K562 (cell line): ENCODE measurements at regions not wholly inside any gene's neighbourhood (a gene's known extent, or its start where the extent isn't known, plus 50 kb on each side); places are given as distances from the start of the nearest gene placed in this dataset.

Experiments
- ATF4 ChIP-seq: fragments of 450-650 bp; formaldehyde crosslinking; IDR thresholded peaks from 2 replicates; pipeline ENCODE4 v1.4.0; 2022; ENCODE audit warnings: mild to moderate bottlenecking, moderate library complexity
- CBX8 ChIP-seq: fragments of 200-600 bp; sonication (generic); IDR thresholded peaks from 2 replicates; pipeline ENCODE4 v1.6.1; 2012; ENCODE audit warnings: borderline replicate concordance, mixed run types, low read depth, mild to moderate bottlenecking, moderate library complexity, mixed read lengths, low read length, control low read depth, inconsistent platforms; ENCODE audit not compliant: poor library complexity, severe bottlenecking; ENCODE audit errors: extremely low read depth
- CTCF ChIP-seq, 3 experiments: IDR thresholded peaks in 2 of 3; conservative IDR thresholded peaks in 1 of 3; 2 replicates each; pipeline ENCODE4 v1.5.1; 2011 to 2012; ENCODE audit warnings: low read length in 3 of 3, mild to moderate bottlenecking in 3 of 3, control low read depth in 2 of 3, improper control_type of control experiment in 1 of 3, inconsistent platforms in 1 of 3, low read depth in 1 of 3, mixed read lengths in 1 of 3, moderate library complexity in 1 of 3; ENCODE audit not compliant: insufficient read depth in 2 of 3
- MAX ChIP-seq: sonication (generic); formaldehyde crosslinking; IDR thresholded peaks from 2 replicates; pipeline ENCODE4 v1.9.0; 2022; ENCODE audit warnings: mild to moderate bottlenecking, missing genetic modification reagents
- MTA3 ChIP-seq: fragments of 450-650 bp; formaldehyde crosslinking; IDR thresholded peaks from 2 replicates; pipeline ENCODE4 v1.6.1; 2017; ENCODE audit warnings: mild to moderate bottlenecking, borderline replicate concordance
- NCOR1 ChIP-seq: fragments of 450-650 bp; IDR thresholded peaks from 2 replicates; pipeline ENCODE4 v1.6.1; 2016; ENCODE audit warnings: mild to moderate bottlenecking, moderate library complexity
- PCBP2 ChIP-seq: fragments of 200-400 bp; formaldehyde crosslinking; IDR thresholded peaks from 2 replicates; pipeline ENCODE4 v1.6.1; 2018; ENCODE audit warnings: low read length, low read depth, mild to moderate bottlenecking, moderate library complexity; ENCODE audit not compliant: poor library complexity, severe bottlenecking
- RNF2 ChIP-seq: sonication (generic); IDR thresholded peaks from 2 replicates; pipeline ENCODE4 v1.6.1; 2016
- SMC3 ChIP-seq: conservative IDR thresholded peaks from 2 replicates; pipeline ENCODE4 v1.6.1; 2011; ENCODE audit warnings: low read depth, low read length, improper control_type of control experiment; ENCODE audit not compliant: insufficient read depth
- ZNF143 ChIP-seq: sonication (generic); formaldehyde crosslinking; IDR thresholded peaks from 2 replicates; pipeline ENCODE4 v1.9.0; 2022; ENCODE audit warnings: mild to moderate bottlenecking, missing genetic modification reagents
- ZNF197 ChIP-seq: fragments of 200-800 bp; sonication (Bioruptor generic); IDR thresholded peaks from 2 replicates; pipeline ENCODE4 v1.6.1; 2016; ENCODE audit warnings: low read depth, missing genetic modification characterization, missing compliant biosample characterization
- ZNF239 ChIP-seq: fragments of 250-450 bp; sonication (Bioruptor Pico); IDR thresholded peaks from 2 replicates; pipeline ENCODE4 v1.4.0; 2020; ENCODE audit warnings: mild to moderate bottlenecking
- ZNF551 ChIP-seq: fragments of 250-450 bp; sonication (Bioruptor Pico); IDR thresholded peaks from 2 replicates; pipeline ENCODE4 v1.5.0; 2021; ENCODE audit warnings: mild to moderate bottlenecking, moderate library complexity
- TF ChIP-seq, protein P1 (sequence below): sonication (generic); formaldehyde crosslinking; IDR thresholded peaks from 2 replicates; pipeline ENCODE4 v1.8.1; 2023; ENCODE audit warnings: missing genetic modification reagents, mild to moderate bottlenecking, borderline replicate concordance

DNA sequence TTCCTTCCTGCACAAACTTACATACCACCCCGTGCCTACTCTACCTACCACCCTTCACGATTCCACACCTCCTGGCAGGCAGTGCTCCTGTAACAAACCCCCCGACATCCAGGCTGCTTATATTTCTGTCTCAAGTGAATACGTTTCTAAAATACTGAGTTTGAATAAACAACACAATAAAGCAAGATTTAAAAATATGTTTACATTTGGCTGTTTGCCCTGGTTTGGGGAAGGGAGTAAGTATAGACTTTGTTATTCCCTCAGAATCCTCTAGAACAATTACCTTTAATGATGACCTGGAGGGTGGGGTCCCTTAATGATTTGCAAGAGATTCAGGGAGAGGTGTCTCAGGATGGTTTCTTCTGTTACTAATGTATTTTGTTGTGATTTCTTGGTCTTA lies 402.6 kb upstream of the TBL1XR1 start:
- TF ChIP-seq ZNF197 (CRISPR knock-in tag), result no peak
- no peak for TF ChIP-seq MAX (CRISPR knock-in tag)
- TF ChIP-seq ATF4 (CRISPR knock-in tag), result no peak
- no peak for TF ChIP-seq ZNF143 (CRISPR knock-in tag)
- TF ChIP-seq NCOR1, result no peak
- TF ChIP-seq SMC3, result no peak
- TF ChIP-seq PCBP2, result no peak
- TF ChIP-seq RNF2, result no peak
- no peak for TF ChIP-seq ZNF239 (CRISPR knock-in tag)
- TF ChIP-seq CTCF (IDR thresholded peaks at IDR 0.05 in 2 of 3, conservative IDR thresholded peaks at IDR 0.05 in 1 of 3; ENCODE audit: insufficient read depth in 2 of 3, low read depth in 1 of 3, low read length in 3 of 3), result no peak
- no peak for TF ChIP-seq CBX8
- TF ChIP-seq, protein P1, sequence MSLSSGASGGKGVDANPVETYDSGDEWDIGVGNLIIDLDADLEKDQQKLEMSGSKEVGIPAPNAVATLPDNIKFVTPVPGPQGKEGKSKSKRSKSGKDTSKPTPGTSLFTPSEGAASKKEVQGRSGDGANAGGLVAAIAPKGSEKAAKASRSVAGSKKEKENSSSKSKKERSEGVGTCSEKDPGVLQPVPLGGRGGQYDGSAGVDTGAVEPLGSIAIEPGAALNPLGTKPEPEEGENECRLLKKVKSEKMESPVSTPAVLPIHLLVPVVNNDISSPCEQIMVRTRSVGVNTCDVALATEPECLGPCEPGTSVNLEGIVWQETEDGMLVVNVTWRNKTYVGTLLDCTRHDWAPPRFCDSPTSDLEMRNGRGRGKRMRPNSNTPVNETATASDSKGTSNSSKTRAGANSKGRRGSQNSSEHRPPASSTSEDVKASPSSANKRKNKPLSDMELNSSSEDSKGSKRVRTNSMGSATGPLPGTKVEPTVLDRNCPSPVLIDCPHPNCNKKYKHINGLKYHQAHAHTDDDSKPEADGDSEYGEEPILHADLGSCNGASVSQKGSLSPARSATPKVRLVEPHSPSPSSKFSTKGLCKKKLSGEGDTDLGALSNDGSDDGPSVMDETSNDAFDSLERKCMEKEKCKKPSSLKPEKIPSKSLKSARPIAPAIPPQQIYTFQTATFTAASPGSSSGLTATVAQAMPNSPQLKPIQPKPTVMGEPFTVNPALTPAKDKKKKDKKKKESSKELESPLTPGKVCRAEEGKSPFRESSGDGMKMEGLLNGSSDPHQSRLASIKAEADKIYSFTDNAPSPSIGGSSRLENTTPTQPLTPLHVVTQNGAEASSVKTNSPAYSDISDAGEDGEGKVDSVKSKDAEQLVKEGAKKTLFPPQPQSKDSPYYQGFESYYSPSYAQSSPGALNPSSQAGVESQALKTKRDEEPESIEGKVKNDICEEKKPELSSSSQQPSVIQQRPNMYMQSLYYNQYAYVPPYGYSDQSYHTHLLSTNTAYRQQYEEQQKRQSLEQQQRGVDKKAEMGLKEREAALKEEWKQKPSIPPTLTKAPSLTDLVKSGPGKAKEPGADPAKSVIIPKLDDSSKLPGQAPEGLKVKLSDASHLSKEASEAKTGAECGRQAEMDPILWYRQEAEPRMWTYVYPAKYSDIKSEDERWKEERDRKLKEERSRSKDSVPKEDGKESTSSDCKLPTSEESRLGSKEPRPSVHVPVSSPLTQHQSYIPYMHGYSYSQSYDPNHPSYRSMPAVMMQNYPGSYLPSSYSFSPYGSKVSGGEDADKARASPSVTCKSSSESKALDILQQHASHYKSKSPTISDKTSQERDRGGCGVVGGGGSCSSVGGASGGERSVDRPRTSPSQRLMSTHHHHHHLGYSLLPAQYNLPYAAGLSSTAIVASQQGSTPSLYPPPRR (CRISPR knock-in tag), result no peak
- no peak for TF ChIP-seq ZNF551
- TF ChIP-seq MTA3, result no peak
